Keratinocyte (primary cell): ENCODE measurements at regions not wholly inside any gene's neighbourhood (a gene's known extent, or its start where the extent isn't known, plus 50 kb on each side); places are given as distances from the start of the nearest gene placed in this dataset.

ENCODE experiments used
- DNase-seq: peaks from one replicate; pipeline ENCODE4 v3.0.0-alpha.2; 2011; ENCODE audit warnings: low read depth, missing footprints, low spot score
- FAIRE-seq: peaks from 2 replicates; lab custom pipeline; 2011; peaks lifted over from hg19 to GRCh38; lab: Jason Lieb, UNC
- H2AFZ ChIP-seq: 2 replicates; pipeline ENCODE4 v1.6.0; 2012; ENCODE audit warnings: low read length, control low read depth, inconsistent platforms; ENCODE audit not compliant: control insufficient read depth
- H3K27ac ChIP-seq: 2 replicates; pipeline ENCODE4 v1.5.1; 2011; ENCODE audit warnings: low read length; ENCODE audit not compliant: control insufficient read depth, insufficient read depth
- H3K27me3 ChIP-seq: 3 replicates; pipeline ENCODE4 v1.6.0; 2011; ENCODE audit warnings: low read length; ENCODE audit not compliant: control insufficient read depth, insufficient read depth; ENCODE audit errors: extremely low read depth
- H3K36me3 ChIP-seq, 2 experiments: 2 replicates in 1 of 2; 3 replicates in 1 of 2; pipeline ENCODE4 v1.5.1; 2011; ENCODE audit warnings: low read length in 2 of 2, mild to moderate bottlenecking in 1 of 2; ENCODE audit not compliant: control insufficient read depth in 2 of 2, insufficient read depth in 2 of 2; ENCODE audit errors: extremely low read depth in 1 of 2
- H3K4me1 ChIP-seq: 3 replicates; pipeline ENCODE4 v1.5.1; 2011; ENCODE audit warnings: low read length; ENCODE audit not compliant: control insufficient read depth, insufficient read depth; ENCODE audit errors: extremely low read depth
- H3K4me2 ChIP-seq: 3 replicates; pipeline ENCODE4 v1.6.0; 2011; ENCODE audit warnings: low read depth, low read length; ENCODE audit not compliant: control insufficient read depth, insufficient read depth; ENCODE audit errors: extremely low read depth
- H3K4me3 ChIP-seq, 3 experiments: fragments of 200-600 bp in 1 of 3; sonication (generic) in 1 of 3; 2 replicates in 2 of 3; 3 replicates in 1 of 3; pipeline ENCODE4 v1.5.1; 2011 to 2016; ENCODE audit warnings: low read length in 3 of 3, mild to moderate bottlenecking in 3 of 3, control low read depth in 2 of 3, inconsistent platforms in 1 of 3, low read depth in 1 of 3, mixed read lengths in 1 of 3, mixed run types in 1 of 3, moderate library complexity in 1 of 3; ENCODE audit not compliant: control insufficient read depth in 2 of 3, insufficient read depth in 2 of 3; ENCODE audit errors: extremely low read depth in 1 of 3
- H3K79me2 ChIP-seq: 2 replicates; pipeline ENCODE4 v1.6.0; 2012; ENCODE audit warnings: low read length; ENCODE audit not compliant: control insufficient read depth, insufficient read depth
- H3K9ac ChIP-seq: 3 replicates; pipeline ENCODE4 v1.6.0; 2011; ENCODE audit warnings: low read length; ENCODE audit not compliant: control insufficient read depth, insufficient read depth; ENCODE audit errors: extremely low read depth
- H3K9me1 ChIP-seq: 3 replicates; pipeline ENCODE4 v1.6.0; 2011; ENCODE audit warnings: low read length; ENCODE audit not compliant: control insufficient read depth, insufficient read depth; ENCODE audit errors: extremely low read depth
- H3K9me3 ChIP-seq: 2 replicates; pipeline ENCODE4 v1.5.1; 2012; ENCODE audit warnings: low read depth, low read length; ENCODE audit not compliant: control insufficient read depth
- H4K20me1 ChIP-seq: 3 replicates; pipeline ENCODE4 v1.6.0; 2011; ENCODE audit warnings: low read length; ENCODE audit not compliant: control insufficient read depth, insufficient read depth; ENCODE audit errors: extremely low read depth
- EZH2 ChIP-seq: IDR thresholded peaks from one replicate; pipeline ENCODE4 v1.6.1; 2012; ENCODE audit warnings: inconsistent platforms, mild to moderate bottlenecking, low read length, moderate library complexity
- dilution Hi-C: fragments of 300-500 bp; cut with MboI; formaldehyde crosslinking; loops from one replicate; pipeline ENCODE4 v1.7.0; 2020; ENCODE audit warnings: low sequenced_read_pairs; ENCODE audit not compliant: extremely low pct_ligation_motif_present
- TF ChIP-seq, protein P1 (sequence below), 3 experiments: IDR thresholded peaks in 1 of 3; conservative IDR thresholded peaks in 1 of 3; optimal IDR thresholded peaks in 1 of 3; 2 replicates in 2 of 3; 3 replicates in 1 of 3; pipeline versions ENCODE3 to v1.5.1; 2011; ENCODE audit warnings: low read length in 3 of 3, mild to moderate bottlenecking in 3 of 3, moderate library complexity in 2 of 3, control low read depth in 1 of 3, inconsistent platforms in 1 of 3; ENCODE audit not compliant: insufficient read depth in 2 of 3; ENCODE audit errors: extremely low read depth in 1 of 3

DNA sequence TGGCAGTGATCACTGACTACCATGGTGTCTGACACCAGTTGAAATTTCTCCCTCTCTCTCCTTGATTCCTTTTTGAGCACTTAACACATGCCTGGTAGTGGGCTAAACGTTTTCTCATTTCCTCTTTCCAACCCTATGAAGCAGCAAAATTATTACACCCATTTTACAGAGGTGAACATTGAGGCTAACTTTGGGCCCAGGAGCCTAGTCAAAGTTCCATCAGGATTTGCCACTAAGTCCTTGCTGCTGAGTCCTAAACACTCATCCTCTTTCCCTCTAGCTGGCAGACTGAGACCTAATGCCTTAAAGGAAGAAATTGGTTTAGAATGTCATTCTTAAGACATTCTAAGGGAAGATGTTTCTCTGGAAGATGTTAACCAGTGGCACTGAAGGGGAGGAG, 74.7 kb upstream of the IRX3 start:
- no peak for TF ChIP-seq EZH2
- TF ChIP-seq, protein P1, sequence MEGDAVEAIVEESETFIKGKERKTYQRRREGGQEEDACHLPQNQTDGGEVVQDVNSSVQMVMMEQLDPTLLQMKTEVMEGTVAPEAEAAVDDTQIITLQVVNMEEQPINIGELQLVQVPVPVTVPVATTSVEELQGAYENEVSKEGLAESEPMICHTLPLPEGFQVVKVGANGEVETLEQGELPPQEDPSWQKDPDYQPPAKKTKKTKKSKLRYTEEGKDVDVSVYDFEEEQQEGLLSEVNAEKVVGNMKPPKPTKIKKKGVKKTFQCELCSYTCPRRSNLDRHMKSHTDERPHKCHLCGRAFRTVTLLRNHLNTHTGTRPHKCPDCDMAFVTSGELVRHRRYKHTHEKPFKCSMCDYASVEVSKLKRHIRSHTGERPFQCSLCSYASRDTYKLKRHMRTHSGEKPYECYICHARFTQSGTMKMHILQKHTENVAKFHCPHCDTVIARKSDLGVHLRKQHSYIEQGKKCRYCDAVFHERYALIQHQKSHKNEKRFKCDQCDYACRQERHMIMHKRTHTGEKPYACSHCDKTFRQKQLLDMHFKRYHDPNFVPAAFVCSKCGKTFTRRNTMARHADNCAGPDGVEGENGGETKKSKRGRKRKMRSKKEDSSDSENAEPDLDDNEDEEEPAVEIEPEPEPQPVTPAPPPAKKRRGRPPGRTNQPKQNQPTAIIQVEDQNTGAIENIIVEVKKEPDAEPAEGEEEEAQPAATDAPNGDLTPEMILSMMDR (optimal IDR thresholded peaks at IDR 0.05 in 1 of 3, IDR thresholded peaks at IDR 0.05 in 1 of 3, conservative IDR thresholded peaks at IDR 0.05 in 1 of 3; ENCODE audit: extremely low read depth in 1 of 3, insufficient read depth in 2 of 3, low read length in 3 of 3), result no peak
- Histone ChIP-seq H3K4me1 (no peaks in the 10 kb centered on the region), H3K9me3 (no peaks in the 10 kb centered on the region), H3K9ac (no peak overlapping the region), H4K20me1 (no peaks in the 10 kb centered on the region), H3K9me1 (no peaks in the 10 kb centered on the region), H3K27ac (no peak overlapping the region), H3K4me3 (no peak overlapping the region), H2AFZ (no peak overlapping the region), H3K4me2 (no peak overlapping the region), H3K36me3 (no peaks in the 10 kb centered on the region), H3K79me2 (no peaks in the 10 kb centered on the region), H3K27me3 (no peaks in the 10 kb centered on the region)
- DNase-seq (no peak), FAIRE-seq (no peak)
- dilution Hi-C loops, result no loop called here

DNA sequence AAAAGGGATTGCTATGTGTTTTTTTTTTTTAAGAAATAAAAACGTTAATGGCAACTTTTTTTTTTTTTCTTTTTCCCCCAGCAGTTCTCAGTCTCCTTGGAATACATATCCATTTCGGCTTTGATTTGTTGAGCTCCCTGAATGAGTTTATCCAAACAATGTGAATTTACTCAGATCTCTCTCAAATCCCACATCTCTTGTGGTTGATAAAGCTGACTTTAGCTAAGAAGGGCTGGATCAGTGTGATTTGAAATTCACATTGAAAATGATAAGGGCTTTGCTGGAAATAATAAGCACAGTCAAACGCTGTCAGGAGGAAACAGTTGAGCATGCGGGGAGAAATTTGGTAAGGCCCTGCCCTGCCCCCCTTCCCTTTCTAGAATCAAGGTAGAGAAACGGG, 74.1 kb upstream of the IRX3 start:
- Histone ChIP-seq H3K9ac (no peak overlapping the region), H3K4me3 (no peak overlapping the region), H3K79me2 (no peaks in the 10 kb centered on the region), H3K27ac (no peak overlapping the region), H3K9me1 (no peaks in the 10 kb centered on the region), H3K4me1 (no peaks in the 10 kb centered on the region), H3K4me2 (no peak overlapping the region), H3K9me3 (no peaks in the 10 kb centered on the region), H4K20me1 (no peaks in the 10 kb centered on the region), H2AFZ (no peak overlapping the region), H3K36me3 (no peaks in the 10 kb centered on the region), H3K27me3 (no peaks in the 10 kb centered on the region)
- DNase-seq, result no peak
- no peak for TF ChIP-seq EZH2
- TF ChIP-seq, protein P1 (optimal IDR thresholded peaks at IDR 0.05 in 1 of 3, IDR thresholded peaks at IDR 0.05 in 1 of 3, conservative IDR thresholded peaks at IDR 0.05 in 1 of 3; ENCODE audit: extremely low read depth in 1 of 3, insufficient read depth in 2 of 3, low read length in 3 of 3), result no peak
- dilution Hi-C loops, result no loop called here
- no peak for FAIRE-seq
